ENCODE measurements at regions not wholly inside any gene's neighbourhood (a gene's known extent, or its start where the extent isn't known, plus 50 kb on each side); places are given as distances from the start of the nearest gene placed in this dataset.

DNA sequence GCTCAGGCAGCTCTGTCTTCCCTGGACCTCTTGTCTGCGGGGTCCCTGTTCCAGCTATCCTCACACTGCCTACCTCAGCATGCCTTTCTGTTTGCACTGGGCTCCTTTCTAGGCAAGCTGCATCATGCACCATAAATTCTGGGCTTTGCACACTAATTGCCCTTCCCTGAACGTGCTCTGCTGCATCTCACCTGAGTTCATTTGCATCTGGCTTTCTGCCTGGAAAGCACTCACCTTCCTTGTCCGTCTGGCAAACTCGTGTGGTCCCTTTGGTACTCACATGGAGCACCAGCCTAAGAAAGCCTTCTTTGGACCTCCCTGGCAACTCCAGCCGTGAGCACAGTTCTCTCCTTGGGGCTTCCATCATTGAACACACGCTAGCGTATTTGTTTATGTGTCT is 365.6 kb downstream of the SV2B start:
- no peak overlapping the region for H3K9ac ChIP-seq (ENCODE audit: low read length)
- no peaks in the 10 kb centered on the region for H3K4me1 ChIP-seq (ENCODE audit: insufficient read depth, low read length, severe bottlenecking)
- H3K4me2 ChIP-seq (ENCODE audit: low read length), result no peak overlapping the region
- H3K4me3 ChIP-seq (ENCODE audit: low read depth, low read length, poor library complexity, severe bottlenecking), result no peak overlapping the region
- no peaks in the 10 kb centered on the region for H4K20me1 ChIP-seq (ENCODE audit: insufficient read depth, low read length)
- H3F3A ChIP-seq (ENCODE audit: insufficient read depth, low read length), result no peaks in the 10 kb centered on the region
- H2AFZ ChIP-seq (ENCODE audit: low read length), result no peak overlapping the region
- H3K27ac ChIP-seq (ENCODE audit: low read depth, low read length, poor library complexity, severe bottlenecking), result no peak overlapping the region
- no peaks in the 10 kb centered on the region for H3K27me3 ChIP-seq (ENCODE audit: insufficient read depth, low read length)
- H3K9me2 ChIP-seq (ENCODE audit: low read depth, low read length), result no peaks in the 10 kb centered on the region
- no peaks in the 10 kb centered on the region for H3K9me3 ChIP-seq (ENCODE audit: low read length)
- no peak for TF ChIP-seq EZH2 (IDR thresholded peaks at IDR 0.05; ENCODE audit: borderline replicate concordance, low read length)
- TF ChIP-seq, protein P1, sequence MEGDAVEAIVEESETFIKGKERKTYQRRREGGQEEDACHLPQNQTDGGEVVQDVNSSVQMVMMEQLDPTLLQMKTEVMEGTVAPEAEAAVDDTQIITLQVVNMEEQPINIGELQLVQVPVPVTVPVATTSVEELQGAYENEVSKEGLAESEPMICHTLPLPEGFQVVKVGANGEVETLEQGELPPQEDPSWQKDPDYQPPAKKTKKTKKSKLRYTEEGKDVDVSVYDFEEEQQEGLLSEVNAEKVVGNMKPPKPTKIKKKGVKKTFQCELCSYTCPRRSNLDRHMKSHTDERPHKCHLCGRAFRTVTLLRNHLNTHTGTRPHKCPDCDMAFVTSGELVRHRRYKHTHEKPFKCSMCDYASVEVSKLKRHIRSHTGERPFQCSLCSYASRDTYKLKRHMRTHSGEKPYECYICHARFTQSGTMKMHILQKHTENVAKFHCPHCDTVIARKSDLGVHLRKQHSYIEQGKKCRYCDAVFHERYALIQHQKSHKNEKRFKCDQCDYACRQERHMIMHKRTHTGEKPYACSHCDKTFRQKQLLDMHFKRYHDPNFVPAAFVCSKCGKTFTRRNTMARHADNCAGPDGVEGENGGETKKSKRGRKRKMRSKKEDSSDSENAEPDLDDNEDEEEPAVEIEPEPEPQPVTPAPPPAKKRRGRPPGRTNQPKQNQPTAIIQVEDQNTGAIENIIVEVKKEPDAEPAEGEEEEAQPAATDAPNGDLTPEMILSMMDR (IDR thresholded peaks at IDR 0.05; ENCODE audit: low read length), result no peak
- H3K79me2 ChIP-seq (ENCODE audit: insufficient read depth, low read length), result no peaks in the 10 kb centered on the region
- no peaks in the 10 kb centered on the region for H3K36me3 ChIP-seq (ENCODE audit: insufficient read depth, low read length)

- TF ChIP-seq EZH2 (IDR thresholded peaks at IDR 0.05; ENCODE audit: borderline replicate concordance, low read length), result no peak
- TF ChIP-seq, protein P1 (IDR thresholded peaks at IDR 0.05; ENCODE audit: low read length), result no peak
- no peaks in the 10 kb centered on the region for H4K20me1 ChIP-seq (ENCODE audit: insufficient read depth, low read length)
- H3F3A ChIP-seq (ENCODE audit: insufficient read depth, low read length), result no peaks in the 10 kb centered on the region
- no peak overlapping the region for H3K4me3 ChIP-seq (ENCODE audit: low read depth, low read length, poor library complexity, severe bottlenecking)
- H3K79me2 ChIP-seq (ENCODE audit: insufficient read depth, low read length), result no peaks in the 10 kb centered on the region
- no peak overlapping the region for H3K27ac ChIP-seq (ENCODE audit: low read depth, low read length, poor library complexity, severe bottlenecking)
- H2AFZ ChIP-seq (ENCODE audit: low read length), result no peak overlapping the region
- H3K4me1 ChIP-seq (ENCODE audit: insufficient read depth, low read length, severe bottlenecking), result no peaks in the 10 kb centered on the region
- no peaks in the 10 kb centered on the region for H3K27me3 ChIP-seq (ENCODE audit: insufficient read depth, low read length)
- H3K9ac ChIP-seq (ENCODE audit: low read length), result no peak overlapping the region
- no peaks in the 10 kb centered on the region for H3K9me2 ChIP-seq (ENCODE audit: low read depth, low read length)
- no peaks in the 10 kb centered on the region for H3K9me3 ChIP-seq (ENCODE audit: low read length)
- no peaks in the 10 kb centered on the region for H3K36me3 ChIP-seq (ENCODE audit: insufficient read depth, low read length)
- no peak overlapping the region for H3K4me2 ChIP-seq (ENCODE audit: low read length)
These were observed 369.0 kb downstream of the SV2B start for GRCh38 chr15:91468871-91469580.

- Histone ChIP-seq H3K9me3 (ENCODE audit: low read length) (no peaks in the 10 kb centered on the region), H3K4me1 (ENCODE audit: insufficient read depth, low read length, severe bottlenecking) (no peaks in the 10 kb centered on the region), H3K27ac (ENCODE audit: low read depth, low read length, poor library complexity, severe bottlenecking) (no peak overlapping the region), H3K4me3 (ENCODE audit: low read depth, low read length, poor library complexity, severe bottlenecking) (no peak overlapping the region), H3K36me3 (ENCODE audit: insufficient read depth, low read length) (no peaks in the 10 kb centered on the region), H4K20me1 (ENCODE audit: insufficient read depth, low read length) (no peaks in the 10 kb centered on the region), H3F3A (ENCODE audit: insufficient read depth, low read length) (no peaks in the 10 kb centered on the region), H3K9ac (ENCODE audit: low read length) (no peak overlapping the region), H3K9me2 (ENCODE audit: low read depth, low read length) (no peaks in the 10 kb centered on the region), H3K4me2 (ENCODE audit: low read length) (no peak overlapping the region; the same call in 1 of the 2 replicates), H3K79me2 (ENCODE audit: insufficient read depth, low read length) (no peaks in the 10 kb centered on the region), H3K27me3 (ENCODE audit: insufficient read depth, low read length) (no peaks in the 10 kb centered on the region), H2AFZ (ENCODE audit: low read length) (no peak overlapping the region)
- TF ChIP-seq, protein P1 (IDR thresholded peaks at IDR 0.05; ENCODE audit: low read length), result no peak
- TF ChIP-seq EZH2 (IDR thresholded peaks at IDR 0.05; ENCODE audit: borderline replicate concordance, low read length), result no peak
These were observed 369.8 kb downstream of the SV2B start for GRCh38 chr15:91469632-91470567.
